ENCODE measurements at regions not wholly inside any gene's neighbourhood (a gene's known extent, or its start where the extent isn't known, plus 50 kb on each side); places are given as distances from the start of the nearest gene placed in this dataset.

DNA sequence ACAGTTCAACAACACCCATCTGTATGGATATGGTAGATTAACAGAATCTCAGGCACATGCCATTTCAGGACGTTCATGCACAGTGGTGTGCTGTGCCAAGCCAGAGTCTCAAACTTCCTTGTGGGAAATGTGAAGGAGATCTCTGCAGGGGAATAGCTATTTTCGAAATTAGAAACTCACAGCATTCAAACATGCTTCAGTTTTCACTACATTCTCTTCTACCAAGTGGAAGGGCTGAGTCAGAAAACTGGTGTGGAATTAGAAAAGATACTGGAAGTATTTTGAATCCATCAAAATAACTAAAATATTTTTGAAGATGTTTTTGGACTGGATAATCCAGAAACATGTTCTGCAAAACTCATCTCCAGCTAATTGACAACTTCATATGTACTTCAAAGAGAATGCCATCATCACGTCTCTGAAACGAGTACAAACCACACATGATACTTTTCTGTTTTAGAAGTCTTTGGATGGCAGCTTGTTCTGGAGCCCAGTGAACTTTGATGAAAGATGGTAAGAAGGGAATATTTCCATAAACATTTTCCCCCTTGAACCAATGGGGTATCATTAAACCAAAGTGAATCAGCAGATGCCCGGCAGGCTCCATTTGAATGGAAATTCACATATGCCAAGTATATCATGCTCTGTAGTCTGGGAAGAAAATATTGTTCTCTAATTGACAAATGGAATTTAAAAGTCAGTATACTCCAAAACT, 616.3 kb upstream of the IGFBP3 start:
- TF ChIP-seq, protein P1, sequence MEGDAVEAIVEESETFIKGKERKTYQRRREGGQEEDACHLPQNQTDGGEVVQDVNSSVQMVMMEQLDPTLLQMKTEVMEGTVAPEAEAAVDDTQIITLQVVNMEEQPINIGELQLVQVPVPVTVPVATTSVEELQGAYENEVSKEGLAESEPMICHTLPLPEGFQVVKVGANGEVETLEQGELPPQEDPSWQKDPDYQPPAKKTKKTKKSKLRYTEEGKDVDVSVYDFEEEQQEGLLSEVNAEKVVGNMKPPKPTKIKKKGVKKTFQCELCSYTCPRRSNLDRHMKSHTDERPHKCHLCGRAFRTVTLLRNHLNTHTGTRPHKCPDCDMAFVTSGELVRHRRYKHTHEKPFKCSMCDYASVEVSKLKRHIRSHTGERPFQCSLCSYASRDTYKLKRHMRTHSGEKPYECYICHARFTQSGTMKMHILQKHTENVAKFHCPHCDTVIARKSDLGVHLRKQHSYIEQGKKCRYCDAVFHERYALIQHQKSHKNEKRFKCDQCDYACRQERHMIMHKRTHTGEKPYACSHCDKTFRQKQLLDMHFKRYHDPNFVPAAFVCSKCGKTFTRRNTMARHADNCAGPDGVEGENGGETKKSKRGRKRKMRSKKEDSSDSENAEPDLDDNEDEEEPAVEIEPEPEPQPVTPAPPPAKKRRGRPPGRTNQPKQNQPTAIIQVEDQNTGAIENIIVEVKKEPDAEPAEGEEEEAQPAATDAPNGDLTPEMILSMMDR (IDR thresholded peaks at IDR 0.05): no peak
- no peak for TF ChIP-seq SMAD3 (CRISPR knock-in tag; IDR thresholded peaks at IDR 0.05; ENCODE audit: borderline replicate concordance)
- TF ChIP-seq, protein P2, sequence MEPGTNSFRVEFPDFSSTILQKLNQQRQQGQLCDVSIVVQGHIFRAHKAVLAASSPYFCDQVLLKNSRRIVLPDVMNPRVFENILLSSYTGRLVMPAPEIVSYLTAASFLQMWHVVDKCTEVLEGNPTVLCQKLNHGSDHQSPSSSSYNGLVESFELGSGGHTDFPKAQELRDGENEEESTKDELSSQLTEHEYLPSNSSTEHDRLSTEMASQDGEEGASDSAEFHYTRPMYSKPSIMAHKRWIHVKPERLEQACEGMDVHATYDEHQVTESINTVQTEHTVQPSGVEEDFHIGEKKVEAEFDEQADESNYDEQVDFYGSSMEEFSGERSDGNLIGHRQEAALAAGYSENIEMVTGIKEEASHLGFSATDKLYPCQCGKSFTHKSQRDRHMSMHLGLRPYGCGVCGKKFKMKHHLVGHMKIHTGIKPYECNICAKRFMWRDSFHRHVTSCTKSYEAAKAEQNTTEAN (CRISPR knock-in tag; IDR thresholded peaks at IDR 0.05): no peak
- no peak for TF ChIP-seq CREM (CRISPR knock-in tag; IDR thresholded peaks at IDR 0.05)
- TF ChIP-seq ZBTB21 (CRISPR knock-in tag; IDR thresholded peaks at IDR 0.05; ENCODE audit: borderline replicate concordance): no peak
- TF ChIP-seq JAZF1 (CRISPR knock-in tag; IDR thresholded peaks at IDR 0.05): no peak
- TF ChIP-seq NFYB (CRISPR knock-in tag; conservative IDR thresholded peaks at IDR 0.05; ENCODE audit: low read depth): no peak
- TF ChIP-seq, protein P3, sequence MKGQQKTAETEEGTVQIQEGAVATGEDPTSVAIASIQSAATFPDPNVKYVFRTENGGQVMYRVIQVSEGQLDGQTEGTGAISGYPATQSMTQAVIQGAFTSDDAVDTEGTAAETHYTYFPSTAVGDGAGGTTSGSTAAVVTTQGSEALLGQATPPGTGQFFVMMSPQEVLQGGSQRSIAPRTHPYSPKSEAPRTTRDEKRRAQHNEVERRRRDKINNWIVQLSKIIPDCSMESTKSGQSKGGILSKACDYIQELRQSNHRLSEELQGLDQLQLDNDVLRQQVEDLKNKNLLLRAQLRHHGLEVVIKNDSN (CRISPR knock-in tag; IDR thresholded peaks at IDR 0.05): no peak
- TF ChIP-seq, protein P4, sequence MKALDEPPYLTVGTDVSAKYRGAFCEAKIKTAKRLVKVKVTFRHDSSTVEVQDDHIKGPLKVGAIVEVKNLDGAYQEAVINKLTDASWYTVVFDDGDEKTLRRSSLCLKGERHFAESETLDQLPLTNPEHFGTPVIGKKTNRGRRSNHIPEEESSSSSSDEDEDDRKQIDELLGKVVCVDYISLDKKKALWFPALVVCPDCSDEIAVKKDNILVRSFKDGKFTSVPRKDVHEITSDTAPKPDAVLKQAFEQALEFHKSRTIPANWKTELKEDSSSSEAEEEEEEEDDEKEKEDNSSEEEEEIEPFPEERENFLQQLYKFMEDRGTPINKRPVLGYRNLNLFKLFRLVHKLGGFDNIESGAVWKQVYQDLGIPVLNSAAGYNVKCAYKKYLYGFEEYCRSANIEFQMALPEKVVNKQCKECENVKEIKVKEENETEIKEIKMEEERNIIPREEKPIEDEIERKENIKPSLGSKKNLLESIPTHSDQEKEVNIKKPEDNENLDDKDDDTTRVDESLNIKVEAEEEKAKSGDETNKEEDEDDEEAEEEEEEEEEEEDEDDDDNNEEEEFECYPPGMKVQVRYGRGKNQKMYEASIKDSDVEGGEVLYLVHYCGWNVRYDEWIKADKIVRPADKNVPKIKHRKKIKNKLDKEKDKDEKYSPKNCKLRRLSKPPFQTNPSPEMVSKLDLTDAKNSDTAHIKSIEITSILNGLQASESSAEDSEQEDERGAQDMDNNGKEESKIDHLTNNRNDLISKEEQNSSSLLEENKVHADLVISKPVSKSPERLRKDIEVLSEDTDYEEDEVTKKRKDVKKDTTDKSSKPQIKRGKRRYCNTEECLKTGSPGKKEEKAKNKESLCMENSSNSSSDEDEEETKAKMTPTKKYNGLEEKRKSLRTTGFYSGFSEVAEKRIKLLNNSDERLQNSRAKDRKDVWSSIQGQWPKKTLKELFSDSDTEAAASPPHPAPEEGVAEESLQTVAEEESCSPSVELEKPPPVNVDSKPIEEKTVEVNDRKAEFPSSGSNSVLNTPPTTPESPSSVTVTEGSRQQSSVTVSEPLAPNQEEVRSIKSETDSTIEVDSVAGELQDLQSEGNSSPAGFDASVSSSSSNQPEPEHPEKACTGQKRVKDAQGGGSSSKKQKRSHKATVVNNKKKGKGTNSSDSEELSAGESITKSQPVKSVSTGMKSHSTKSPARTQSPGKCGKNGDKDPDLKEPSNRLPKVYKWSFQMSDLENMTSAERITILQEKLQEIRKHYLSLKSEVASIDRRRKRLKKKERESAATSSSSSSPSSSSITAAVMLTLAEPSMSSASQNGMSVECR (CRISPR knock-in tag; IDR thresholded peaks at IDR 0.05; ENCODE audit: borderline replicate concordance): no peak
- no peak for TF ChIP-seq SP1 (CRISPR knock-in tag; conservative IDR thresholded peaks at IDR 0.05)
